ENCODE measurements at regions not wholly inside any gene's neighbourhood (a gene's known extent, or its start where the extent isn't known, plus 50 kb on each side); places are given as distances from the start of the nearest gene placed in this dataset.
A peak's percentile ranks its signal among the peaks of the same experiment; 100 is the strongest.

DNA sequence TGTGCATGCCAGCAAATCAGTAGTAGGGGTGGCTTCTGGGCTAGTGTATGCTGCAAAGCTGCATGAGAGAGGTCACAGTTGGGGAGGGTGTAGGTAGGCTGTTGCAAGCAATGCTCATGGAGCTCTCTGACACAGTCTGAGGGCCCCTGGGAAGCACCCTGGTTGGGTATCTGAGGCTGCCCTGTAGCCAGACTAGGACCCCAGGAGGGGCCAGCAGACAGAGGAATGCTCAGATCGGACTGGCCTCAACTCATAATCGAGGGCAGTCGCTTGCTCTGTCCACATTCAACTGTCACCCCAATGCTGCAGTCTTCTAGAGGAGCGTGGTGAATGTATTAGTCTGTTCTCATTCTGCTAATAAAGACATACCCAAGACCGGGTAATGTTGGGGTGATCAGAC is 204.0 kb upstream of the ALG10 start:
- no peak for DNase-seq
- no peak for TF ChIP-seq EZH2 (optimal IDR thresholded peaks at IDR 0.05; ENCODE audit: low read depth, low read length)
- TF ChIP-seq, protein P1, sequence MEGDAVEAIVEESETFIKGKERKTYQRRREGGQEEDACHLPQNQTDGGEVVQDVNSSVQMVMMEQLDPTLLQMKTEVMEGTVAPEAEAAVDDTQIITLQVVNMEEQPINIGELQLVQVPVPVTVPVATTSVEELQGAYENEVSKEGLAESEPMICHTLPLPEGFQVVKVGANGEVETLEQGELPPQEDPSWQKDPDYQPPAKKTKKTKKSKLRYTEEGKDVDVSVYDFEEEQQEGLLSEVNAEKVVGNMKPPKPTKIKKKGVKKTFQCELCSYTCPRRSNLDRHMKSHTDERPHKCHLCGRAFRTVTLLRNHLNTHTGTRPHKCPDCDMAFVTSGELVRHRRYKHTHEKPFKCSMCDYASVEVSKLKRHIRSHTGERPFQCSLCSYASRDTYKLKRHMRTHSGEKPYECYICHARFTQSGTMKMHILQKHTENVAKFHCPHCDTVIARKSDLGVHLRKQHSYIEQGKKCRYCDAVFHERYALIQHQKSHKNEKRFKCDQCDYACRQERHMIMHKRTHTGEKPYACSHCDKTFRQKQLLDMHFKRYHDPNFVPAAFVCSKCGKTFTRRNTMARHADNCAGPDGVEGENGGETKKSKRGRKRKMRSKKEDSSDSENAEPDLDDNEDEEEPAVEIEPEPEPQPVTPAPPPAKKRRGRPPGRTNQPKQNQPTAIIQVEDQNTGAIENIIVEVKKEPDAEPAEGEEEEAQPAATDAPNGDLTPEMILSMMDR (IDR thresholded peaks at IDR 0.05; ENCODE audit: low read length), result no peak
- no peak for TF ChIP-seq EZH2phosphoT487 (IDR thresholded peaks at IDR 0.05; ENCODE audit: low read length)
- Histone ChIP-seq H3K4me1 (ENCODE audit: low read length) (no peaks in the 10 kb centered on the region), H3K9me3 (replicated peaks; ENCODE audit: insufficient read depth, low read length) (no peaks in the 10 kb centered on the region), H3K4me3 (ENCODE audit: low read length) (no peak overlapping the region), H3K4me2 (ENCODE audit: low read depth, low read length) (no peak overlapping the region), H3K27ac (ENCODE audit: low read length) (no peak overlapping the region), H3K36me3 (replicated peaks; ENCODE audit: insufficient read depth, low read length) (no peaks in the 10 kb centered on the region), H3K9me2 (replicated peaks; ENCODE audit: insufficient read depth, low read length) (no peaks in the 10 kb centered on the region), H3F3A (ENCODE audit: insufficient read depth, low read length) (no peaks in the 10 kb centered on the region), H3K27me3 (replicated peaks; ENCODE audit: insufficient read depth, low read length) (no peaks in the 10 kb centered on the region), H3K79me2 (ENCODE audit: low read length) (no peaks in the 10 kb centered on the region), H4K20me1 (ENCODE audit: insufficient read depth, low read length) (no peaks in the 10 kb centered on the region), H3K9ac (ENCODE audit: low read length) (no peak overlapping the region), H2AFZ (ENCODE audit: low read length) (no peak overlapping the region)

DNA sequence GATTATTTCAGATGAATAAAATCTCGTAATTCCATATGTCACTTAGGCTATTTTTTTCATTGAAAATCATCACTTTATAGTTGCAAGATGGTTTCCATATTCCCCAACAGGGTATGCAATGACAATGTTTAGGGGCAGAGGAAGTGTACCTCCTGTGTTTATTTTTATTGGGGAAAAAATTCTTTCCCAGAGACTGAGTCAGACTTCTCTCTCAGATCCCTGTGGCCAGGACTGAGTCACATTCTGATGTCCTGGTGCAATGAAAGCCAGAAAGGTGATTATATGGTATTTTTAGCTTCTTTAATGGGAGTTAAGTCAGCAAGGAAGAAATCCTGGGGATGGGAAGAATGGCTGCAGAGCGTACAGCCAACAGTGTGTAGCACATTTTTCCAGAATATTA is 196.9 kb upstream of the ALG10 start:
- H3K4me1 ChIP-seq (ENCODE audit: low read length), result no peaks in the 10 kb centered on the region
- H3K27me3 ChIP-seq (replicated peaks; ENCODE audit: insufficient read depth, low read length), result no peaks in the 10 kb centered on the region
- TF ChIP-seq EZH2phosphoT487 (IDR thresholded peaks at IDR 0.05; ENCODE audit: low read length), result no peak
- TF ChIP-seq, protein P1 (IDR thresholded peaks at IDR 0.05; ENCODE audit: low read length), result no peak
- no peak for TF ChIP-seq EZH2 (optimal IDR thresholded peaks at IDR 0.05; ENCODE audit: low read depth, low read length)

DNA sequence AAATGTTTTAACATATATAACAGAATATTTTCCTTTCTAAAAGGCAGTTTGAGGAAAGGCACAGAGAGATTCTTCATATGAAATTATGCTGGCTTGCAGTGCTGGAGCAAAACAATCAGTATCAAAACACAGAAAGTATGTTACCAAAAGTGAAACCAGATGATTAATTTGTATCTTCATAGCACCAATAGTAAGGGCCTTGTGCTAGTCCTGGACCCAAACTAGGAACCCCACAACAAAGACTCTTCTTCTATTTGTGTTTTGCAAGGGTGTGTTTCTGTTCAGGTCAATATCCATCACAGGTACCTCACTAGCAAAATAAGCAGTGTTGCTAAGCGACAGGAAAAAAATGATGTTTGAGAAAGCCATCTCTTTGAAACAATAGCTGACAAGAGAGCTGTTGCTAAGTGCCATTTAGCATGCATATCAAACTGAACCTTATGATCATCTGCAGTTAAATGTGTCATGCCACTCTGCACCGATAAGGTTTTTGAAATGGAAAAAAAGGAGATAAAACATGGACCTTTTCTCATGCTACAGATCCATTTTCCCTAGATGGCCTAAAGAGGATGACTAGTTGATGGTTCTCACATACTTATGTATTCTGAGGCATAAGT is 196.2 kb upstream of the ALG10 start:
- Histone ChIP-seq H3K9me2 (replicated peaks; ENCODE audit: insufficient read depth, low read length) (no peaks in the 10 kb centered on the region), H3K27ac (ENCODE audit: low read length) (no peak overlapping the region), H3K36me3 (replicated peaks; ENCODE audit: insufficient read depth, low read length) (no peaks in the 10 kb centered on the region), H3K4me3 (ENCODE audit: low read length) (no peak overlapping the region), H2AFZ (ENCODE audit: low read length) (no peak overlapping the region), H3K4me2 (ENCODE audit: low read depth, low read length) (no peak overlapping the region), H3F3A (ENCODE audit: insufficient read depth, low read length) (no peaks in the 10 kb centered on the region), H4K20me1 (ENCODE audit: insufficient read depth, low read length) (no peaks in the 10 kb centered on the region), H3K79me2 (ENCODE audit: low read length) (no peaks in the 10 kb centered on the region), H3K4me1 (ENCODE audit: low read length) (no peaks in the 10 kb centered on the region), H3K27me3 (replicated peaks; ENCODE audit: insufficient read depth, low read length) (no peaks in the 10 kb centered on the region), H3K9me3 (replicated peaks; ENCODE audit: insufficient read depth, low read length) (no peaks in the 10 kb centered on the region), H3K9ac (ENCODE audit: low read length) (no peak overlapping the region)
- TF ChIP-seq EZH2phosphoT487 (IDR thresholded peaks at IDR 0.05; ENCODE audit: low read length) (no peak), EZH2 (optimal IDR thresholded peaks at IDR 0.05; ENCODE audit: low read depth, low read length) (no peak)
- TF ChIP-seq, protein P1 (IDR thresholded peaks at IDR 0.05; ENCODE audit: low read length), result no peak
- DNase-seq, result peak; percentile 19

More for the DNA sequence above, 196.9 kb upstream of the ALG10 start:
- no peak overlapping the region for H2AFZ ChIP-seq (ENCODE audit: low read length)
- H4K20me1 ChIP-seq (ENCODE audit: insufficient read depth, low read length), result no peaks in the 10 kb centered on the region
- H3K27ac ChIP-seq (ENCODE audit: low read length), result no peak overlapping the region
- no peaks in the 10 kb centered on the region for H3K36me3 ChIP-seq (replicated peaks; ENCODE audit: insufficient read depth, low read length)
- H3K9me3 ChIP-seq (replicated peaks; ENCODE audit: insufficient read depth, low read length), result no peaks in the 10 kb centered on the region
- H3K9ac ChIP-seq (ENCODE audit: low read length), result no peak overlapping the region
- no peaks in the 10 kb centered on the region for H3F3A ChIP-seq (ENCODE audit: insufficient read depth, low read length)
- H3K4me3 ChIP-seq (ENCODE audit: low read length), result no peak overlapping the region
- no peaks in the 10 kb centered on the region for H3K79me2 ChIP-seq (ENCODE audit: low read length)
- no peak for DNase-seq
- no peak overlapping the region for H3K4me2 ChIP-seq (ENCODE audit: low read depth, low read length)
- no peaks in the 10 kb centered on the region for H3K9me2 ChIP-seq (replicated peaks; ENCODE audit: insufficient read depth, low read length)
